ENCODE measurements at regions not wholly inside any gene's neighbourhood (a gene's known extent, or its start where the extent isn't known, plus 50 kb on each side); places are given as distances from the start of the nearest gene placed in this dataset.

- Mint-ChIP-seq H3K4me1 (peaks cover 0 to under 1% (median 0%) of the 10 kb centered on the region in 3 donors), H3K4me3 (no peak overlapping the region), H3K36me3 (no peaks in the 10 kb centered on the region), H3K9me3 (peaks cover 0 to 1% (median 0%) of the 10 kb centered on the region in 3 donors), H3K27me3 (no peaks in the 10 kb centered on the region), H3K27ac (no peak overlapping the region)
These were observed 1402.6 kb upstream of the TENM4 start for GRCh38 chr11:80843266-80843974.

GRCh38 chr11:80842246-80842645 lies 1401.4 kb upstream of the TENM4 start:
- no peaks in the 10 kb centered on the region for H3K36me3 Mint-ChIP-seq

GRCh38 chr11:80841675-80842074 lies 1400.8 kb upstream of the TENM4 start:
- H3K9me3 Mint-ChIP-seq = peaks cover 0 to 1% (median 0%) of the 10 kb centered on the region in 3 donors
- peaks cover 0 to 4% (median 2%) of the 10 kb centered on the region in 3 donors for H3K4me1 Mint-ChIP-seq
- H3K4me3 Mint-ChIP-seq = no peak overlapping the region
- no peaks in the 10 kb centered on the region for H3K36me3 Mint-ChIP-seq
- no peaks in the 10 kb centered on the region for H3K27me3 Mint-ChIP-seq
- H3K27ac Mint-ChIP-seq = no peak overlapping the region

More at GRCh38 chr11:80842246-80842645, 1401.4 kb upstream of the TENM4 start:
- H3K4me3 Mint-ChIP-seq = no peak overlapping the region
- H3K27ac Mint-ChIP-seq = no peak overlapping the region
- H3K27me3 Mint-ChIP-seq = no peaks in the 10 kb centered on the region
- peaks cover 0 to 2% (median 0%) of the 10 kb centered on the region in 3 donors for H3K4me1 Mint-ChIP-seq
- H3K9me3 Mint-ChIP-seq = peaks cover 0 to 1% (median 0%) of the 10 kb centered on the region in 3 donors

- no peak overlapping the region for H3K27ac Mint-ChIP-seq
- H3K9me3 Mint-ChIP-seq = no peaks in the 10 kb centered on the region
- H3K4me3 Mint-ChIP-seq = no peak overlapping the region
- H3K4me1 Mint-ChIP-seq = peaks cover 0 to 4% (median 2%) of the 10 kb centered on the region in 3 donors
- H3K36me3 Mint-ChIP-seq = no peaks in the 10 kb centered on the region
- H3K27me3 Mint-ChIP-seq = no peaks in the 10 kb centered on the region
These were observed 1397.3 kb upstream of the TENM4 start for GRCh38 chr11:80838153-80838552.

- H3K9me3 Mint-ChIP-seq = no peaks in the 10 kb centered on the region
- peaks cover 1% of the 10 kb centered on the region for H3K27me3 Mint-ChIP-seq
- no peak overlapping the region for H3K27ac Mint-ChIP-seq
- no peak overlapping the region for H3K4me3 Mint-ChIP-seq
- peaks cover 0 to 4% (median 2%) of the 10 kb centered on the region in 3 donors for H3K4me1 Mint-ChIP-seq
- no peaks in the 10 kb centered on the region for H3K36me3 Mint-ChIP-seq
These were observed 1396.2 kb upstream of the TENM4 start for GRCh38 chr11:80837051-80837450.

GRCh38 chr11:80831374-80831773 lies 1390.5 kb upstream of the TENM4 start:
- Mint-ChIP-seq H3K27ac (no peak overlapping the region), H3K9me3 (no peaks in the 10 kb centered on the region), H3K27me3 (peaks cover 4% of the 10 kb centered on the region), H3K36me3 (no peaks in the 10 kb centered on the region), H3K4me1 (no peaks in the 10 kb centered on the region), H3K4me3 (no peak overlapping the region)

- peaks cover 4% of the 10 kb centered on the region for H3K27me3 Mint-ChIP-seq
- no peak overlapping the region for H3K27ac Mint-ChIP-seq
- no peaks in the 10 kb centered on the region for H3K4me1 Mint-ChIP-seq
- no peaks in the 10 kb centered on the region for H3K36me3 Mint-ChIP-seq
- no peak overlapping the region for H3K4me3 Mint-ChIP-seq
- no peaks in the 10 kb centered on the region for H3K9me3 Mint-ChIP-seq
These were observed 1387.0 kb upstream of the TENM4 start for GRCh38 chr11:80827781-80828180.

GRCh38 chr11:80826808-80827207 lies 1386.0 kb upstream of the TENM4 start:
- peaks cover 2% of the 10 kb centered on the region for H3K27me3 Mint-ChIP-seq
- H3K36me3 Mint-ChIP-seq = no peaks in the 10 kb centered on the region
- H3K4me3 Mint-ChIP-seq = no peak overlapping the region
- no peaks in the 10 kb centered on the region for H3K4me1 Mint-ChIP-seq
- no peaks in the 10 kb centered on the region for H3K9me3 Mint-ChIP-seq
- no peak overlapping the region for H3K27ac Mint-ChIP-seq

GRCh38 chr11:80822308-80822707 lies 1381.5 kb upstream of the TENM4 start:
- H3K27ac Mint-ChIP-seq = no peak overlapping the region
- H3K4me3 Mint-ChIP-seq = no peak overlapping the region
- H3K4me1 Mint-ChIP-seq = peaks cover 0 to 2% (median 1%) of the 10 kb centered on the region in 3 donors
- H3K27me3 Mint-ChIP-seq = no peaks in the 10 kb centered on the region
- no peaks in the 10 kb centered on the region for H3K36me3 Mint-ChIP-seq
- H3K9me3 Mint-ChIP-seq = no peaks in the 10 kb centered on the region

- H3K27me3 Mint-ChIP-seq = no peaks in the 10 kb centered on the region
- H3K9me3 Mint-ChIP-seq = no peaks in the 10 kb centered on the region
- no peak overlapping the region for H3K4me3 Mint-ChIP-seq
- H3K27ac Mint-ChIP-seq = no peak overlapping the region
- H3K36me3 Mint-ChIP-seq = no peaks in the 10 kb centered on the region
- peaks cover 18 to 20% (median 19%) of the 10 kb centered on the region in 3 donors for H3K4me1 Mint-ChIP-seq
These were observed 1378.4 kb upstream of the TENM4 start for GRCh38 chr11:80819271-80819670.

GRCh38 chr11:80816966-80817365 lies 1376.1 kb upstream of the TENM4 start:
- Mint-ChIP-seq H3K27me3 (no peaks in the 10 kb centered on the region), H3K27ac (peak overlapping the region in 2 of 3 donors; percentile 58 to 75), H3K9me3 (no peaks in the 10 kb centered on the region), H3K36me3 (no peaks in the 10 kb centered on the region), H3K4me1 (peaks cover 19 to 21% (median 20%) of the 10 kb centered on the region in 3 donors), H3K4me3 (peak overlapping the region; percentile 54 to 88 (median 74))

- Mint-ChIP-seq H3K9me3 (no peaks in the 10 kb centered on the region), H3K4me3 (peak overlapping the region in 1 of 4 donors; percentile 54), H3K27ac (peak overlapping the region; percentile 13 to 75 (median 58)), H3K4me1 (peaks cover 19 to 21% (median 20%) of the 10 kb centered on the region in 3 donors), H3K27me3 (no peaks in the 10 kb centered on the region), H3K36me3 (peaks cover 1% of the 10 kb centered on the region)
These were observed 1375.6 kb upstream of the TENM4 start for GRCh38 chr11:80816454-80816847.

- H3K4me1 Mint-ChIP-seq = peaks cover 19 to 21% (median 20%) of the 10 kb centered on the region in 3 donors
- peak overlapping the region in 1 of 3 donors; percentile 75 for H3K27ac Mint-ChIP-seq
- peak overlapping the region in 2 of 4 donors; percentile 10 to 54 for H3K4me3 Mint-ChIP-seq
- no peaks in the 10 kb centered on the region for H3K27me3 Mint-ChIP-seq
- H3K9me3 Mint-ChIP-seq = no peaks in the 10 kb centered on the region
- H3K36me3 Mint-ChIP-seq = peaks cover 1% of the 10 kb centered on the region
These were observed 1375.1 kb upstream of the TENM4 start for GRCh38 chr11:80815752-80816453.

GRCh38 chr11:80814813-80815212 lies 1374.0 kb upstream of the TENM4 start:
- Mint-ChIP-seq H3K27ac (no peak overlapping the region), H3K36me3 (peaks cover 1% of the 10 kb centered on the region), H3K4me3 (no peak overlapping the region), H3K4me1 (peaks cover 19 to 21% (median 20%) of the 10 kb centered on the region in 3 donors), H3K27me3 (no peaks in the 10 kb centered on the region), H3K9me3 (no peaks in the 10 kb centered on the region)

GRCh38 chr11:80810695-80811094 lies 1369.9 kb upstream of the TENM4 start:
- Mint-ChIP-seq H3K4me1 (peaks cover 3 to 6% (median 5%) of the 10 kb centered on the region in 3 donors), H3K9me3 (no peaks in the 10 kb centered on the region), H3K27me3 (no peaks in the 10 kb centered on the region), H3K36me3 (peaks cover 1% of the 10 kb centered on the region), H3K27ac (no peak overlapping the region), H3K4me3 (no peak overlapping the region)

Data from IgD-negative memory B cell (primary cell).